HepG2 (cell line): ENCODE measurements at regions not wholly inside any gene's neighbourhood (a gene's known extent, or its start where the extent isn't known, plus 50 kb on each side); places are given as distances from the start of the nearest gene placed in this dataset.
A peak's percentile ranks its signal among the peaks of the same experiment; 100 is the strongest.

Source experiments
- ATAC-seq: fragments of 200-7000 bp; cut with Tn5 transposase; 3 replicates; pipeline ENCODE4 v1.9.1; 2020; ENCODE audit warnings: mild to moderate bottlenecking, moderate library complexity
- BruUV-seq: library from RNA; stranded (reverse); fragments of 400-500 nt; replicated peaks from 2 replicates; lab custom pipeline; 2021; lab: Mats Ljungman, UMichigan
- CTCF ChIA-PET: fragments of 300-600 bp; formaldehyde crosslinking; extraction: SDS; loops from one replicate; lab custom pipeline; 2021; ENCODE audit warnings: low total read pairs, inconsistent platforms, low intra/inter-chr PET ratio; lab: Yijun Ruan, JAX
- POLR2A ChIA-PET: fragments of 350-600 bp; sonication (Branson Sonifier 250); formaldehyde crosslinking; loops from one replicate; lab custom pipeline; 2020; ENCODE audit warnings: antibody characterized with exemption, inconsistent platforms; lab: Yijun Ruan, JAX
- DNase-seq: peaks from one replicate; pipeline ENCODE4 v3.0.0-alpha.2; 2015; ENCODE audit warnings: low spot score
- FAIRE-seq: peaks from 3 replicates; lab custom pipeline; 2011; peaks lifted over from hg19 to GRCh38; lab: Jason Lieb, UNC
- H2AFZ ChIP-seq: one replicate; pipeline ENCODE4 v1.6.1; 2011; ENCODE audit warnings: low read length, inconsistent platforms
- H3K27ac ChIP-seq: fragments of 300-600 bp; 3 replicates; pipeline ENCODE4 v1.8.0; 2011; ENCODE audit warnings: mixed run types, mild to moderate bottlenecking, mixed read lengths, low read length, inconsistent platforms; ENCODE audit not compliant: insufficient read depth; ENCODE audit errors: extremely low read length
- H3K27me3 ChIP-seq, 2 experiments: fragments of 200-600 bp in 1 of 2; 2 replicates in 1 of 2; 3 replicates in 1 of 2; pipeline versions ENCODE4 v1.6.0 to v1.8.0; 2011; ENCODE audit warnings: low read length in 2 of 2, mild to moderate bottlenecking in 2 of 2, moderate library complexity in 2 of 2, inconsistent platforms in 1 of 2; ENCODE audit not compliant: insufficient read depth in 2 of 2, control insufficient read depth in 1 of 2
- H3K36me3 ChIP-seq, 2 experiments: fragments of 200-600 bp in 1 of 2; replicated peaks in 1 of 2; 2 replicates in 1 of 2; 3 replicates in 1 of 2; pipeline versions ENCODE4 v1.5.1 to v1.8.0; 2011; ENCODE audit warnings: low read length in 2 of 2, inconsistent platforms in 1 of 2; ENCODE audit not compliant: insufficient read depth in 2 of 2, control insufficient read depth in 1 of 2
- H3K4me1 ChIP-seq: 2 replicates; pipeline ENCODE4 v1.5.1; 2012; ENCODE audit warnings: low read length, inconsistent platforms; ENCODE audit not compliant: insufficient read depth
- H3K4me2 ChIP-seq: 2 replicates; pipeline ENCODE4 v1.6.0; 2011; ENCODE audit warnings: low read depth, low read length, inconsistent platforms
- H3K4me3 ChIP-seq, 3 experiments: fragments of 200-600 bp in 1 of 3; sonication (generic), shearing (Covaris generic) in 1 of 3; replicated peaks in 1 of 3; 2 replicates each; pipeline ENCODE4 v1.5.1; 2011 to 2016; ENCODE audit warnings: low read length in 3 of 3, inconsistent platforms in 2 of 3, low read depth in 2 of 3, mild to moderate bottlenecking in 2 of 3, control low read depth in 1 of 3, mixed read lengths in 1 of 3; ENCODE audit not compliant: insufficient read depth in 1 of 3
- H3K79me2 ChIP-seq: one replicate; pipeline ENCODE4 v1.6.1; 2011; ENCODE audit warnings: low read length, inconsistent platforms; ENCODE audit not compliant: insufficient read depth
- H3K9ac ChIP-seq: 2 replicates; pipeline ENCODE4 v1.6.0; 2011; ENCODE audit warnings: mild to moderate bottlenecking, low read depth, low read length, inconsistent platforms; ENCODE audit not compliant: insufficient read depth
- H3K9me3 ChIP-seq: 2 replicates; pipeline ENCODE4 v1.5.1; 2012; ENCODE audit warnings: mild to moderate bottlenecking, low read length
- H4K20me1 ChIP-seq: 2 replicates; pipeline ENCODE4 v1.6.0; 2011; ENCODE audit warnings: inconsistent platforms, mild to moderate bottlenecking, low read length, moderate library complexity; ENCODE audit not compliant: insufficient read depth
- ARHGAP35 ChIP-seq: sonication (generic); formaldehyde crosslinking; IDR thresholded peaks from 2 replicates; pipeline ENCODE4 v1.9.0; 2022; ENCODE audit warnings: mild to moderate bottlenecking, inconsistent platforms, moderate library complexity, missing genetic modification reagents, borderline replicate concordance
- HNRNPK ChIP-seq: fragments of 200-400 bp; formaldehyde crosslinking; IDR thresholded peaks from 2 replicates; pipeline ENCODE4 v1.6.1; 2018; ENCODE audit warnings: low read length, low read depth, moderate library complexity, mild to moderate bottlenecking; ENCODE audit not compliant: poor library complexity, severe bottlenecking
- MIER3 ChIP-seq: IDR thresholded peaks from 2 replicates; pipeline ENCODE4 v1.6.1; 2016; ENCODE audit warnings: missing compliant biosample characterization, borderline replicate concordance
- NFE2L2 ChIP-seq: fragments of 150-350 bp; IDR thresholded peaks from 2 replicates; pipeline ENCODE4 v1.6.1; 2014; ENCODE audit warnings: low read length
- PHF5A ChIP-seq: IDR thresholded peaks from one replicate; pipeline ENCODE4 v1.6.1; 2018; ENCODE audit warnings: low read depth, missing genetic modification reagents; ENCODE audit not compliant: unreplicated experiment
- RFX5 ChIP-seq: IDR thresholded peaks from 2 replicates; pipeline ENCODE4 v1.6.1; 2011; ENCODE audit warnings: low read depth, low read length, improper control_type of control experiment
- ZNF563 ChIP-seq: sonication (generic); formaldehyde crosslinking; IDR thresholded peaks from 2 replicates; pipeline ENCODE4 v1.8.0; 2022; ENCODE audit warnings: mild to moderate bottlenecking, moderate library complexity, missing genetic modification reagents
- WGBS: methylation state at CpG from one replicate; pipeline ENCODE4 v1.1.6; 2017; ENCODE audit warnings: low lambda C conversion rate; 5-methylcytosine and 5-hydroxymethylcytosine counted together
- in situ Hi-C: cut with HindIII; loops from 2 replicates; pipeline ENCODE4 v1.10.0; 2017; ENCODE audit warnings: low pct_unique_long_range_greater_than_20kb; ENCODE audit not compliant: extremely low pct_ligation_motif_present
- intact Hi-C: fragments of 100-400 bp; cut with micrococcal nuclease; formaldehyde crosslinking; loops from one replicate; pipeline ENCODE4 v1.10.0; 2022; ENCODE audit not compliant: unreplicated experiment

GRCh38 chr18:59810735-59811520 lies 88.9 kb upstream of the PMAIP1 start:
- Histone ChIP-seq H3K4me3 (no peak overlapping the region), H2AFZ (no peak overlapping the region), H4K20me1 (no peaks in the 10 kb centered on the region), H3K27ac (no peak overlapping the region)
- in situ Hi-C loops = no loop called here
- 0% methylated on average over 2 of the region's 2 CpGs for WGBS
- TF ChIP-seq MIER3 (CRISPR knock-in tag) (no peak), ZNF563 (CRISPR knock-in tag) (no peak), HNRNPK (peak; percentile 60)
- TF ChIP-seq, all 625 proteins: peak for 1
- no peak for ATAC-seq
- no peak for DNase-seq
- no peak for FAIRE-seq
- ChIA-PET POLR2A (no interaction called here), CTCF (no interaction called here)
- no peaks in the 10 kb centered on the region for H3K4me1 ChIP-seq
- H3K27me3 ChIP-seq = no peaks in the 10 kb centered on the region
- H3K9me3 ChIP-seq = no peaks in the 10 kb centered on the region
- H3K4me2 ChIP-seq = no peak overlapping the region
- H3K36me3 ChIP-seq = no peaks in the 10 kb centered on the region
- H3K79me2 ChIP-seq = no peaks in the 10 kb centered on the region
- no peak overlapping the region for H3K9ac ChIP-seq
- intact Hi-C loops = no loop called here
- no TSS peak for BruUV-seq

DNA sequence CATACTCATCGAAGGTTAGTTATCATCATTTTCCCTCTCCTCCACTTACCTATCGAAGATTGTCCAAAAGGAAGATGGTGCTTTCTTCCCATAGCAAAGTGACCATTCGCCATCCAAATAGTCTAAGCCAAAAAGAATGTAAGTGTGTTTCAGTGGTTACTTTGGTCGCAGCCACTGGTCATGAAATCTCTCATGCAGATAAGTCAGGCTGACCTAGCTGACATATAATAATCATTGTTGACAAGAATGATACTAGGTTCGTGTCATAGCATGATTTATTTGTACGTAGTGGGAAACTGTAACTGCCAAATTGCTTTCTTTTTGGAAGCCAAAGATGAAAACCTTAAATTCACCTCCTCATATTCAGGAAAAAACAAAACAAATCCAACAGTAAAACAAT lies 89.6 kb upstream of the PMAIP1 start:
- no peaks in the 10 kb centered on the region for H3K36me3 ChIP-seq
- FAIRE-seq (no peak), DNase-seq (no peak), ATAC-seq (no peak)
- no peak overlapping the region for H2AFZ ChIP-seq
- ChIA-PET POLR2A (no interaction called here), CTCF (no interaction called here)
- TF ChIP-seq NFE2L2 (no peak), PHF5A (CRISPR knock-in tag) (no peak), RFX5 (no peak), ARHGAP35 (no peak)
- WGBS = 19% methylated on average over 6 of the region's 6 CpGs
- intact Hi-C loops (no loop called here), in situ Hi-C loops (no loop called here)
- H3K4me3 ChIP-seq = no peak overlapping the region
- no peak overlapping the region for H3K9ac ChIP-seq
- H4K20me1 ChIP-seq = no peaks in the 10 kb centered on the region
- no peaks in the 10 kb centered on the region for H3K79me2 ChIP-seq
- no peak overlapping the region for H3K4me2 ChIP-seq
- H3K9me3 ChIP-seq = no peaks in the 10 kb centered on the region
- no peaks in the 10 kb centered on the region for H3K27me3 ChIP-seq
- H3K27ac ChIP-seq = no peak overlapping the region
- H3K4me1 ChIP-seq = no peaks in the 10 kb centered on the region
- BruUV-seq = no TSS peak
